MM.1S (cell line): ENCODE measurements at regions not wholly inside any gene's neighbourhood (a gene's known extent, or its start where the extent isn't known, plus 50 kb on each side); places are given as distances from the start of the nearest gene placed in this dataset.

ENCODE experiments used
- DNase-seq: peaks from one replicate; pipeline ENCODE4 v3.0.0-alpha.2; 2015
- H2AFZ ChIP-seq: fragments of 300-600 bp; sonication (generic); 2 replicates; pipeline ENCODE4 v1.6.0; 2016; ENCODE audit warnings: antibody characterized with exemption, low read length
- H3F3A ChIP-seq: fragments of 300-600 bp; sonication (generic); 2 replicates; pipeline ENCODE4 v1.6.1; 2016; ENCODE audit warnings: mild to moderate bottlenecking, antibody characterized with exemption, low read length, moderate library complexity, mixed read lengths; ENCODE audit not compliant: insufficient read depth
- H3K27ac ChIP-seq: fragments of 300-600 bp; sonication (generic); 2 replicates; pipeline ENCODE4 v1.5.1; 2016; ENCODE audit warnings: mild to moderate bottlenecking, low read length
- H3K27me3 ChIP-seq: fragments of 300-600 bp; sonication (generic); replicated peaks from 2 replicates; pipeline ENCODE4 v1.6.0; 2016; ENCODE audit warnings: low read length; ENCODE audit not compliant: insufficient read depth
- H3K36me3 ChIP-seq: fragments of 300-600 bp; sonication (generic); replicated peaks from 2 replicates; pipeline ENCODE4 v1.6.1; 2016; ENCODE audit warnings: mild to moderate bottlenecking, low read length, mixed read lengths; ENCODE audit not compliant: insufficient read depth
- H3K4me1 ChIP-seq: fragments of 300-600 bp; sonication (generic); 2 replicates; pipeline ENCODE4 v1.6.1; 2016; ENCODE audit warnings: low read length, mixed read lengths
- H3K4me2 ChIP-seq: fragments of 300-600 bp; sonication (generic); 2 replicates; pipeline ENCODE4 v1.6.0; 2016; ENCODE audit warnings: low read depth, low read length
- H3K4me3 ChIP-seq: fragments of 300-600 bp; sonication (generic); 2 replicates; pipeline ENCODE4 v1.5.1; 2016; ENCODE audit warnings: low read length, mixed read lengths
- H3K79me2 ChIP-seq: fragments of 300-600 bp; sonication (generic); 2 replicates; pipeline ENCODE4 v1.6.1; 2016; ENCODE audit warnings: mixed run types, low read length, mixed read lengths
- H3K9ac ChIP-seq: fragments of 300-600 bp; sonication (generic); 2 replicates; pipeline ENCODE4 v1.6.1; 2016; ENCODE audit warnings: low read length, mixed read lengths
- H3K9me2 ChIP-seq: fragments of 300-600 bp; sonication (generic); replicated peaks from 2 replicates; pipeline ENCODE4 v1.6.1; 2016; ENCODE audit warnings: mild to moderate bottlenecking, low read length, mixed read lengths; ENCODE audit not compliant: insufficient read depth
- H3K9me3 ChIP-seq: fragments of 300-600 bp; sonication (generic); replicated peaks from 2 replicates; pipeline ENCODE4 v1.6.1; 2016; ENCODE audit warnings: mild to moderate bottlenecking, low read length, mixed read lengths; ENCODE audit not compliant: insufficient read depth
- H4K20me1 ChIP-seq: fragments of 300-600 bp; sonication (generic); 2 replicates; pipeline ENCODE4 v1.6.1; 2016; ENCODE audit warnings: mild to moderate bottlenecking, low read length, moderate library complexity, mixed read lengths; ENCODE audit not compliant: insufficient read depth
- CTCF ChIP-seq: fragments of 300-600 bp; sonication (generic); IDR thresholded peaks from 2 replicates; pipeline ENCODE4 v1.5.1; 2016; ENCODE audit warnings: antibody characterized with exemption, low read length, mixed read lengths
- EZH2 ChIP-seq: fragments of 300-600 bp; sonication (generic); optimal IDR thresholded peaks from 2 replicates; pipeline ENCODE3; 2017; ENCODE audit warnings: low read depth, mild to moderate bottlenecking, antibody characterized with exemption, low read length, mixed read lengths
- EZH2phosphoT487 ChIP-seq: fragments of 300-600 bp; sonication (generic); IDR thresholded peaks from 2 replicates; pipeline ENCODE4 v1.6.1; 2018; ENCODE audit warnings: antibody characterized with exemption, low read length

- H3K9me2 ChIP-seq: no peaks in the 10 kb centered on the region
- no peak for DNase-seq
- no peaks in the 10 kb centered on the region for H3K27me3 ChIP-seq
- no peak overlapping the region for H3K27ac ChIP-seq
- TF ChIP-seq EZH2 (no peak), CTCF (no peak), EZH2phosphoT487 (no peak)
- no peaks in the 10 kb centered on the region for H3K36me3 ChIP-seq
- no peaks in the 10 kb centered on the region for H3K79me2 ChIP-seq
- no peaks in the 10 kb centered on the region for H4K20me1 ChIP-seq
- H3K4me3 ChIP-seq: no peak overlapping the region
- no peaks in the 10 kb centered on the region for H3K9me3 ChIP-seq
- H3K4me1 ChIP-seq: no peaks in the 10 kb centered on the region
- no peaks in the 10 kb centered on the region for H3F3A ChIP-seq
- H3K9ac ChIP-seq: no peak overlapping the region
- H3K4me2 ChIP-seq: no peak overlapping the region
- no peak overlapping the region for H2AFZ ChIP-seq
Measured at GRCh38 chr10:78905015-78905956, 163.5 kb upstream of the ZMIZ1 start.

GRCh38 chr10:78905957-78906308, 162.8 kb upstream of the ZMIZ1 start:
- no peak for DNase-seq
- no peak overlapping the region for H3K9ac ChIP-seq

GRCh38 chr10:78906734-78907390, 161.9 kb upstream of the ZMIZ1 start:
- Histone ChIP-seq H4K20me1 (no peaks in the 10 kb centered on the region), H3K4me3 (no peak overlapping the region)
- no peak for DNase-seq

More at GRCh38 chr10:78905957-78906308, 162.8 kb upstream of the ZMIZ1 start:
- no peaks in the 10 kb centered on the region for H3K9me2 ChIP-seq
- H3K36me3 ChIP-seq: no peaks in the 10 kb centered on the region
- H2AFZ ChIP-seq: no peak overlapping the region
- H3K27me3 ChIP-seq: no peaks in the 10 kb centered on the region
- H3K79me2 ChIP-seq: no peaks in the 10 kb centered on the region
- no peaks in the 10 kb centered on the region for H4K20me1 ChIP-seq
- TF ChIP-seq CTCF (no peak), EZH2 (no peak), EZH2phosphoT487 (no peak)
- no peak overlapping the region for H3K4me3 ChIP-seq
- no peak overlapping the region for H3K4me2 ChIP-seq
- H3K4me1 ChIP-seq: no peaks in the 10 kb centered on the region
- no peak overlapping the region for H3K27ac ChIP-seq
- H3F3A ChIP-seq: no peaks in the 10 kb centered on the region
- no peaks in the 10 kb centered on the region for H3K9me3 ChIP-seq

More at GRCh38 chr10:78906734-78907390, 161.9 kb upstream of the ZMIZ1 start:
- TF ChIP-seq EZH2: no peak
- TF ChIP-seq EZH2phosphoT487: no peak
- no peak for TF ChIP-seq CTCF
- Histone ChIP-seq H3K79me2 (no peaks in the 10 kb centered on the region), H3K9me3 (no peaks in the 10 kb centered on the region), H3K27me3 (no peaks in the 10 kb centered on the region), H3K27ac (no peak overlapping the region), H3K36me3 (no peaks in the 10 kb centered on the region), H3K9ac (no peak overlapping the region), H2AFZ (no peak overlapping the region), H3F3A (no peaks in the 10 kb centered on the region), H3K9me2 (no peaks in the 10 kb centered on the region), H3K4me2 (no peak overlapping the region), H3K4me1 (no peaks in the 10 kb centered on the region)
